ENCODE measurements at regions not wholly inside any gene's neighbourhood (a gene's known extent, or its start where the extent isn't known, plus 50 kb on each side); places are given as distances from the start of the nearest gene placed in this dataset.

DNA sequence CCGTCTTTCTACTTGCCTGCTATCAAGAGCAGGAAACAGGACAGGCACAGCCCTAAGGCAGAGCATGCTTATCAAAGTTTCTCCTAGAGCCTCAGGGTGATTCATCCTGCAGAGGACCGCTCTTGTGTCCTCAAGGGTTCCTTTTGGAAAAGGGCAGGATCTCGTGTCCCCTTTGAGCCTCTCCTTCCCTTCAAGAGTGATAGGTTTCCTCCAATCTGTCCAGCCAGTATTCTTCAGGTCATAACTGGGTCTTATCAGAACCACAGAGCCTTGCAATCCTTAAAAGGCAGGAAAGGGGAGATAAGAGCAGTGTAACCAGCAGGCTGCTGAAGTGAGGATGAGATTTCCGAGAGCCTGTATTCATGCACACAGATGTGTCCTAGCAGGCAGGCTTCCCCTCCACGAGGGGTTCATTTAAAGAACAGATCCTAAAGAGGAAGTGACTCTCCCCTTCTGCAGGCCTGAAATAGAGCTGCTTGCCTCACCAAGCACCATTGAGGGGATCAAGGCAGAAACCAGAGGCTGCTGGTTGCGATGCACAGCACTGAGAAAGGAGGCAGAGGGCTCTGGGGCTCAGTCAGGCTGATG lies 90.5 kb upstream of the SVIL start:
- H3K36me3 ChIP-seq (ENCODE audit: control insufficient read depth, insufficient read depth, low read length), result no peaks in the 10 kb centered on the region

DNA sequence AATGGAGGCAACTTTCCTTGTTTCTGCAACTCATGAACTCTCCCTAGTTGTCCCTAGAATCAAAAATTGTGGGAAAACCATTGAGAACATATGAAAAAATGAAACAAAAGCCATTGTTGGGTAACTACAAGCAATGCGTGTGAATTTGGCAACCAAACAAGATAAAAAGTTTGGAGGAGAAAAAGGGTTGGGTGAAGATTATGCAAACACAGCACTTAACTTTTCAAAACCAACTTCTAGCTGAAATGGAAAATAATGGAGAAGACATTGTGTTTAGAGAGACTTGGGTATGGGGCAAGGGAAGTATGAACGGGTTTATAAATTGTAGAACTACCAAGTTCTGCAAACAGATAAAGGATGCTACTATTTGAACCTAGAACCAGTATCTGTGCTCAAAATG lies 89.0 kb upstream of the SVIL start:
- no peak overlapping the region for H3K4me3 ChIP-seq (replicated peaks in 1 of 4; ENCODE audit: control extremely low read depth in 1 of 4, insufficient read depth in 1 of 4, low read depth in 3 of 4, low read length in 4 of 4)
- H3K36me3 ChIP-seq (ENCODE audit: control insufficient read depth, insufficient read depth, low read length), result no peaks in the 10 kb centered on the region
- H3K9ac ChIP-seq (ENCODE audit: insufficient read depth, low read length), result no peak overlapping the region
- H2AFZ ChIP-seq (ENCODE audit: low read length), result no peak overlapping the region
- H3K27me3 ChIP-seq (ENCODE audit: control insufficient read depth, insufficient read depth, low read length), result no peaks in the 10 kb centered on the region
- TF ChIP-seq EZH2 (IDR thresholded peaks at IDR 0.05; ENCODE audit: low read length, missing control alignments), result no peak
- TF ChIP-seq, protein P1, sequence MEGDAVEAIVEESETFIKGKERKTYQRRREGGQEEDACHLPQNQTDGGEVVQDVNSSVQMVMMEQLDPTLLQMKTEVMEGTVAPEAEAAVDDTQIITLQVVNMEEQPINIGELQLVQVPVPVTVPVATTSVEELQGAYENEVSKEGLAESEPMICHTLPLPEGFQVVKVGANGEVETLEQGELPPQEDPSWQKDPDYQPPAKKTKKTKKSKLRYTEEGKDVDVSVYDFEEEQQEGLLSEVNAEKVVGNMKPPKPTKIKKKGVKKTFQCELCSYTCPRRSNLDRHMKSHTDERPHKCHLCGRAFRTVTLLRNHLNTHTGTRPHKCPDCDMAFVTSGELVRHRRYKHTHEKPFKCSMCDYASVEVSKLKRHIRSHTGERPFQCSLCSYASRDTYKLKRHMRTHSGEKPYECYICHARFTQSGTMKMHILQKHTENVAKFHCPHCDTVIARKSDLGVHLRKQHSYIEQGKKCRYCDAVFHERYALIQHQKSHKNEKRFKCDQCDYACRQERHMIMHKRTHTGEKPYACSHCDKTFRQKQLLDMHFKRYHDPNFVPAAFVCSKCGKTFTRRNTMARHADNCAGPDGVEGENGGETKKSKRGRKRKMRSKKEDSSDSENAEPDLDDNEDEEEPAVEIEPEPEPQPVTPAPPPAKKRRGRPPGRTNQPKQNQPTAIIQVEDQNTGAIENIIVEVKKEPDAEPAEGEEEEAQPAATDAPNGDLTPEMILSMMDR (conservative IDR thresholded peaks at IDR 0.05 in 1 of 2, IDR thresholded peaks at IDR 0.05 in 1 of 2; ENCODE audit: low read depth in 1 of 2, low read length in 2 of 2), result no peak
- H3K79me2 ChIP-seq (ENCODE audit: control insufficient read depth, insufficient read depth, low read length), result peaks cover 11% of the 10 kb centered on the region
- no peaks in the 10 kb centered on the region for H3K9me3 ChIP-seq (ENCODE audit: control insufficient read depth, insufficient read depth, low read depth, low read length)
- DNase-seq (ENCODE audit: low read depth in 2 of 2), result peak in 1 of 2 donors; percentile 63
- no peaks in the 10 kb centered on the region for H4K20me1 ChIP-seq (ENCODE audit: control insufficient read depth, extremely low read depth, insufficient read depth, low read length)
- peaks cover 4% of the 10 kb centered on the region for H3K4me1 ChIP-seq (ENCODE audit: control insufficient read depth, extremely low read depth, insufficient read depth, low read length)
- no peak overlapping the region for H3K27ac ChIP-seq (ENCODE audit: insufficient read depth, low read length)
- no peak overlapping the region for H3K4me2 ChIP-seq (ENCODE audit: extremely low read depth, insufficient read depth, low read length)

More for the DNA sequence above, 90.5 kb upstream of the SVIL start:
- no peaks in the 10 kb centered on the region for H3K27me3 ChIP-seq (ENCODE audit: control insufficient read depth, insufficient read depth, low read length)
- no peak overlapping the region for H2AFZ ChIP-seq (ENCODE audit: low read length)
- peak in 1 of 2 donors; percentile 52 for DNase-seq (ENCODE audit: low read depth in 2 of 2)
- H4K20me1 ChIP-seq (ENCODE audit: control insufficient read depth, extremely low read depth, insufficient read depth, low read length), result no peaks in the 10 kb centered on the region
- H3K79me2 ChIP-seq (ENCODE audit: control insufficient read depth, insufficient read depth, low read length), result peaks cover 9% of the 10 kb centered on the region
- no peaks in the 10 kb centered on the region for H3K9me3 ChIP-seq (ENCODE audit: control insufficient read depth, insufficient read depth, low read depth, low read length)
- no peak overlapping the region for H3K4me2 ChIP-seq (ENCODE audit: extremely low read depth, insufficient read depth, low read length)
- no peak for TF ChIP-seq EZH2 (IDR thresholded peaks at IDR 0.05; ENCODE audit: low read length, missing control alignments)
- TF ChIP-seq, protein P1 (conservative IDR thresholded peaks at IDR 0.05 in 1 of 2, IDR thresholded peaks at IDR 0.05 in 1 of 2; ENCODE audit: low read depth in 1 of 2, low read length in 2 of 2), result no peak
- no peak overlapping the region for H3K4me3 ChIP-seq (replicated peaks in 1 of 4; ENCODE audit: control extremely low read depth in 1 of 4, insufficient read depth in 1 of 4, low read depth in 3 of 4, low read length in 4 of 4)
- no peak overlapping the region for H3K9ac ChIP-seq (ENCODE audit: insufficient read depth, low read length)
- H3K27ac ChIP-seq (ENCODE audit: insufficient read depth, low read length), result no peak overlapping the region
- H3K4me1 ChIP-seq (ENCODE audit: control insufficient read depth, extremely low read depth, insufficient read depth, low read length), result no peaks in the 10 kb centered on the region

DNA sequence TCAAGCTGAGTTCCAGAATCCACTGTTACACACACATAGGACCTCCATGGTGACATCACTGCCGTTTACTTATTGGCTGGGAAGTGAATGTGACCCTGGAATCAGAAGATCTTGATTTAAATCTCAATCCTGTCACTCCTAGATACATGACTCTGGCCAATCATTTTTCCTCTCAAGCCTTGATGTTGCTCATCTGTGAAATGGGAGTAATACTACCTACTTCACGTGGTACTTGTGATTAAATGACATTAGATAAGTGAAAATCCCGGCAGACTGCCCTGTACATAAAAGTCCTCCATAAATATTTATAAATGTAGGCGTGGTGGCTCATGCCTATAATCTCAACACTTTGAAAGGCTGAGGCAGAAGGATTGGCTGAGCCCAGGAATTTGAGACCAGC lies 88.0 kb upstream of the SVIL start:
- H3K4me2 ChIP-seq (ENCODE audit: extremely low read depth, insufficient read depth, low read length), result no peak overlapping the region
- DNase-seq (ENCODE audit: low read depth in 2 of 2), result no peak
- no peaks in the 10 kb centered on the region for H3K27me3 ChIP-seq (ENCODE audit: control insufficient read depth, insufficient read depth, low read length)
- TF ChIP-seq EZH2 (IDR thresholded peaks at IDR 0.05; ENCODE audit: low read length, missing control alignments), result no peak
- TF ChIP-seq, protein P1 (conservative IDR thresholded peaks at IDR 0.05 in 1 of 2, IDR thresholded peaks at IDR 0.05 in 1 of 2; ENCODE audit: low read depth in 1 of 2, low read length in 2 of 2), result no peak
- H4K20me1 ChIP-seq (ENCODE audit: control insufficient read depth, extremely low read depth, insufficient read depth, low read length), result no peaks in the 10 kb centered on the region
- no peaks in the 10 kb centered on the region for H3K9me3 ChIP-seq (ENCODE audit: control insufficient read depth, insufficient read depth, low read depth, low read length)
- H3K9ac ChIP-seq (ENCODE audit: insufficient read depth, low read length), result no peak overlapping the region
- no peaks in the 10 kb centered on the region for H3K36me3 ChIP-seq (ENCODE audit: control insufficient read depth, insufficient read depth, low read length)
- no peak overlapping the region for H2AFZ ChIP-seq (ENCODE audit: low read length)
- H3K4me1 ChIP-seq (ENCODE audit: control insufficient read depth, extremely low read depth, insufficient read depth, low read length), result peaks cover 4% of the 10 kb centered on the region
- H3K27ac ChIP-seq (ENCODE audit: insufficient read depth, low read length), result no peak overlapping the region
- no peak overlapping the region for H3K4me3 ChIP-seq (replicated peaks in 1 of 4; ENCODE audit: control extremely low read depth in 1 of 4, insufficient read depth in 1 of 4, low read depth in 3 of 4, low read length in 4 of 4)
- H3K79me2 ChIP-seq (ENCODE audit: control insufficient read depth, insufficient read depth, low read length), result peaks cover 13% of the 10 kb centered on the region

Measured in fibroblast of lung (primary cell).